Sigmoid colon (tissue), 6 donors: ENCODE measurements at regions not wholly inside any gene's neighbourhood (a gene's known extent, or its start where the extent isn't known, plus 50 kb on each side); places are given as distances from the start of the nearest gene placed in this dataset.

Experiments
- DNase-seq: peaks from one replicate; pipeline ENCODE4 v3.0.0-alpha.2; 2019
- H3K27ac ChIP-seq, 4 donors: fragments of 200-600 bp; sonication (generic); one replicate each; pipeline ENCODE4 v1.5.1; 2016 to 2019; ENCODE audit warnings: mild to moderate bottlenecking in 1 of 4
- H3K27me3 ChIP-seq, 3 donors: fragments of 200-600 bp; sonication (generic); one replicate each; pipeline ENCODE4 v1.5.1; 2019; ENCODE audit warnings: mild to moderate bottlenecking in 1 of 3
- H3K36me3 ChIP-seq, 4 donors: fragments of 200-600 bp; sonication (generic); one replicate each; pipeline ENCODE4 v1.5.1; 2016 to 2019
- H3K4me1 ChIP-seq, 4 donors: fragments of 200-600 bp; sonication (generic); one replicate each; pipeline ENCODE4 v1.5.1; 2017 to 2019
- H3K4me3 ChIP-seq, 4 donors: fragments of 200-600 bp; sonication (generic); one replicate each; pipeline ENCODE4 v1.5.1; 2017 to 2019; ENCODE audit warnings: mild to moderate bottlenecking in 2 of 4, moderate library complexity in 1 of 4
- H3K9me3 ChIP-seq, 4 donors: fragments of 200-600 bp in 3 of 4; sonication (generic) in 3 of 4; one replicate each; pipeline versions ENCODE4 v1.5.1 to v1.6.1; 2013 to 2019
- CTCF ChIP-seq, 4 experiments: fragments of 450-650 bp in 3 of 4; fragments of 200-600 bp in 1 of 4; IDR thresholded peaks; one replicate each; pipeline ENCODE4 v1.5.1; 2016 to 2019; ENCODE audit warnings: antibody characterized with exemption in 4 of 4, mild to moderate bottlenecking in 3 of 4, moderate library complexity in 2 of 4
- EP300 ChIP-seq, 4 donors: sonication (generic); formaldehyde crosslinking; IDR thresholded peaks; one replicate each; pipeline ENCODE4 v1.6.1; 2017; ENCODE audit warnings: antibody characterized with exemption in 4 of 4
- POLR2A ChIP-seq, 2 donors: fragments of 450-650 bp; IDR thresholded peaks; one replicate each; pipeline ENCODE4 v1.6.1; 2016; ENCODE audit warnings: antibody characterized with exemption in 2 of 2, mild to moderate bottlenecking in 2 of 2, moderate library complexity in 2 of 2
- POLR2AphosphoS5 ChIP-seq, 4 donors: sonication (generic); formaldehyde crosslinking; IDR thresholded peaks; one replicate each; pipeline ENCODE4 v1.6.1; 2017; ENCODE audit warnings: antibody characterized with exemption in 4 of 4
- WGBS, 2 donors: extraction: QIAGEN DNeasy Blood & Tissue Kit; methylation state at CpG; one replicate each; pipeline ENCODE4 v1.1.7; 2013; 5-methylcytosine and 5-hydroxymethylcytosine counted together
- intact Hi-C: fragments of 100-400 bp; cut with DNase I; formaldehyde crosslinking; loops from one replicate; pipeline ENCODE4 v1.15.1; 2023
- donor health status: healthy with polysubstance abuse.
- donor health status: healthy.

- intact Hi-C loops = no loop called here
- whole genome bisulfite sequencing, 2 donors = 90 to 91% methylated on average over 1 of the region's 1 CpG
- Histone ChIP-seq H3K4me3 (no peak overlapping the region), H3K9me3 (no peaks in the 10 kb centered on the region), H3K27ac (no peak overlapping the region), H3K36me3 (no peaks in the 10 kb centered on the region), H3K27me3 (no peaks in the 10 kb centered on the region), H3K4me1 (no peaks in the 10 kb centered on the region)
- TF ChIP-seq EP300 (IDR thresholded peaks at IDR 0.05) (no peak), CTCF (IDR thresholded peaks at IDR 0.05) (no peak), POLR2AphosphoS5 (IDR thresholded peaks at IDR 0.05) (no peak), POLR2A (IDR thresholded peaks at IDR 0.05) (no peak)
- DNase-seq = no peak
Measured at GRCh38 chr10:88222881-88223280, 359.5 kb downstream of the PTEN start.
